GM18498 (cell line): ENCODE measurements at regions not wholly inside any gene's neighbourhood (a gene's known extent, or its start where the extent isn't known, plus 50 kb on each side); places are given as distances from the start of the nearest gene placed in this dataset.

Source experiments
- ATAC-seq: cut with Tn5 transposase; IDR thresholded peaks from one replicate; pipeline ENCODE4 v1.9.1; 2021; ENCODE audit warnings: mild to moderate bottlenecking, moderate library complexity; ENCODE audit not compliant: unreplicated experiment

GRCh38 chr3:83890039-83890762 lies 1068.6 kb upstream of the CADM2 start:
- no peak for ATAC-seq

- no peak for ATAC-seq
These were observed 1068.0 kb upstream of the CADM2 start for GRCh38 chr3:83890763-83891135.

GRCh38 chr3:83894223-83894622 lies 1064.6 kb upstream of the CADM2 start:
- no peak for ATAC-seq

GRCh38 chr3:83895892-83896291 lies 1062.9 kb upstream of the CADM2 start:
- no peak for ATAC-seq

GRCh38 chr3:83902787-83903533 lies 1055.8 kb upstream of the CADM2 start:
- ATAC-seq = no peak

GRCh38 chr3:83913381-83913780 lies 1045.4 kb upstream of the CADM2 start:
- ATAC-seq = no peak

- ATAC-seq = no peak
These were observed 1032.5 kb upstream of the CADM2 start for GRCh38 chr3:83926291-83926690.

GRCh38 chr3:83928391-83928790 lies 1030.4 kb upstream of the CADM2 start:
- ATAC-seq = no peak

GRCh38 chr3:83928903-83929302 lies 1029.9 kb upstream of the CADM2 start:
- no peak for ATAC-seq

GRCh38 chr3:83934192-83935021 lies 1024.4 kb upstream of the CADM2 start:
- ATAC-seq = peak; percentile 69

GRCh38 chr3:83938491-83938890 lies 1020.3 kb upstream of the CADM2 start:
- no peak for ATAC-seq

- no peak for ATAC-seq
These were observed 1016.6 kb upstream of the CADM2 start for GRCh38 chr3:83941990-83942745.

GRCh38 chr3:83946049-83946448 lies 1012.7 kb upstream of the CADM2 start:
- no peak for ATAC-seq

- no peak for ATAC-seq
These were observed 1012.2 kb upstream of the CADM2 start for GRCh38 chr3:83946554-83946953.

GRCh38 chr3:83948771-83949170 lies 1010.0 kb upstream of the CADM2 start:
- ATAC-seq = no peak

- no peak for ATAC-seq
These were observed 1005.2 kb upstream of the CADM2 start for GRCh38 chr3:83953417-83954089.

- no peak for ATAC-seq
These were observed 1002.4 kb upstream of the CADM2 start for GRCh38 chr3:83956431-83956830.

GRCh38 chr3:83968356-83968755 lies 990.4 kb upstream of the CADM2 start:
- no peak for ATAC-seq

- no peak for ATAC-seq
These were observed 987.1 kb upstream of the CADM2 start for GRCh38 chr3:83971666-83972065.

- ATAC-seq = no peak
These were observed 950.2 kb upstream of the CADM2 start for GRCh38 chr3:84008623-84009022.
